ENCODE measurements at regions not wholly inside any gene's neighbourhood (a gene's known extent, or its start where the extent isn't known, plus 50 kb on each side); places are given as distances from the start of the nearest gene placed in this dataset.

- Histone ChIP-seq H3K4me1 (ENCODE audit: control insufficient read depth, insufficient read depth, low read length) (peaks cover 3% of the 10 kb centered on the region), H3K9me3 (ENCODE audit: control insufficient read depth, low read length) (no peaks in the 10 kb centered on the region), H3K27me3 (ENCODE audit: control insufficient read depth, insufficient read depth, low read length, poor library complexity, severe bottlenecking) (no peaks in the 10 kb centered on the region), H3K4me3 (ENCODE audit: insufficient read depth, low read depth, low read length) (no peak overlapping the region), H3K27ac (ENCODE audit: insufficient read depth, low read depth, low read length, poor library complexity, severe bottlenecking) (no peak overlapping the region), H3K36me3 (ENCODE audit: control insufficient read depth, insufficient read depth, low read length) (no peaks in the 10 kb centered on the region)
- WGBS, 2 experiments = 96 to 97% methylated on average over 2 of the region's 2 CpGs
Observed at GRCh38 chr18:47728921-47729320, 201.5 kb downstream of the SMAD2 start.

GRCh38 chr18:47727409-47727808 lies 203.1 kb downstream of the SMAD2 start:
- Histone ChIP-seq H3K36me3 (ENCODE audit: control insufficient read depth, insufficient read depth, low read length) (no peaks in the 10 kb centered on the region), H3K9me3 (ENCODE audit: control insufficient read depth, low read length) (no peaks in the 10 kb centered on the region)
- 95% methylated on average over 5 of the region's 5 CpGs for WGBS, 2 experiments

GRCh38 chr18:47726550-47726949 lies 203.9 kb downstream of the SMAD2 start:
- 60% methylated on average over 1 of the region's 1 CpG; no CpG with 5 or more reads in 1 of the 2 experiments for WGBS, 2 experiments
- H3K4me3 ChIP-seq (ENCODE audit: insufficient read depth, low read depth, low read length) = no peak overlapping the region

More at GRCh38 chr18:47727409-47727808, 203.1 kb downstream of the SMAD2 start:
- Histone ChIP-seq H3K27me3 (ENCODE audit: control insufficient read depth, insufficient read depth, low read length, poor library complexity, severe bottlenecking) (no peaks in the 10 kb centered on the region), H3K4me3 (ENCODE audit: insufficient read depth, low read depth, low read length) (no peak overlapping the region), H3K27ac (ENCODE audit: insufficient read depth, low read depth, low read length, poor library complexity, severe bottlenecking) (no peak overlapping the region), H3K4me1 (ENCODE audit: control insufficient read depth, insufficient read depth, low read length) (peaks cover 3% of the 10 kb centered on the region)

GRCh38 chr18:47725656-47726055 lies 204.8 kb downstream of the SMAD2 start:
- WGBS, 2 experiments = 93 to 97% methylated on average over 3 of the region's 3 CpGs
- H3K27ac ChIP-seq (ENCODE audit: insufficient read depth, low read depth, low read length, poor library complexity, severe bottlenecking) = no peak overlapping the region
- no peak overlapping the region for H3K4me3 ChIP-seq (ENCODE audit: insufficient read depth, low read depth, low read length)
- peaks cover 6% of the 10 kb centered on the region for H3K4me1 ChIP-seq (ENCODE audit: control insufficient read depth, insufficient read depth, low read length)
- no peaks in the 10 kb centered on the region for H3K27me3 ChIP-seq (ENCODE audit: control insufficient read depth, insufficient read depth, low read length, poor library complexity, severe bottlenecking)
- no peaks in the 10 kb centered on the region for H3K9me3 ChIP-seq (ENCODE audit: control insufficient read depth, low read length)
- H3K36me3 ChIP-seq (ENCODE audit: control insufficient read depth, insufficient read depth, low read length) = no peaks in the 10 kb centered on the region

More at GRCh38 chr18:47726550-47726949, 203.9 kb downstream of the SMAD2 start:
- Histone ChIP-seq H3K36me3 (ENCODE audit: control insufficient read depth, insufficient read depth, low read length) (no peaks in the 10 kb centered on the region), H3K27me3 (ENCODE audit: control insufficient read depth, insufficient read depth, low read length, poor library complexity, severe bottlenecking) (no peaks in the 10 kb centered on the region), H3K9me3 (ENCODE audit: control insufficient read depth, low read length) (no peaks in the 10 kb centered on the region), H3K4me1 (ENCODE audit: control insufficient read depth, insufficient read depth, low read length) (peaks cover 3% of the 10 kb centered on the region), H3K27ac (ENCODE audit: insufficient read depth, low read depth, low read length, poor library complexity, severe bottlenecking) (no peak overlapping the region)

GRCh38 chr18:47724186-47724975 lies 206.1 kb downstream of the SMAD2 start:
- H3K27me3 ChIP-seq (ENCODE audit: control insufficient read depth, insufficient read depth, low read length, poor library complexity, severe bottlenecking) = no peaks in the 10 kb centered on the region
- H3K4me1 ChIP-seq (ENCODE audit: control insufficient read depth, insufficient read depth, low read length) = peaks cover 6% of the 10 kb centered on the region
- WGBS, 2 experiments = 70 to 71% methylated on average over 9 of the region's 9 CpGs
- H3K36me3 ChIP-seq (ENCODE audit: control insufficient read depth, insufficient read depth, low read length) = no peaks in the 10 kb centered on the region
- H3K4me3 ChIP-seq (ENCODE audit: insufficient read depth, low read depth, low read length) = no peak overlapping the region
- no peaks in the 10 kb centered on the region for H3K9me3 ChIP-seq (ENCODE audit: control insufficient read depth, low read length)
- H3K27ac ChIP-seq (ENCODE audit: insufficient read depth, low read depth, low read length, poor library complexity, severe bottlenecking) = no peak overlapping the region

- no peaks in the 10 kb centered on the region for H3K27me3 ChIP-seq (ENCODE audit: control insufficient read depth, insufficient read depth, low read length, poor library complexity, severe bottlenecking)
- 91 to 93% methylated on average over 16 of the region's 16 CpGs for WGBS, 2 experiments
Observed at GRCh38 chr18:47721876-47722275, 208.6 kb downstream of the SMAD2 start.

GRCh38 chr18:47720741-47721140 lies 209.7 kb downstream of the SMAD2 start:
- Histone ChIP-seq H3K4me3 (ENCODE audit: insufficient read depth, low read depth, low read length) (no peak overlapping the region), H3K27ac (ENCODE audit: insufficient read depth, low read depth, low read length, poor library complexity, severe bottlenecking) (no peak overlapping the region), H3K36me3 (ENCODE audit: control insufficient read depth, insufficient read depth, low read length) (no peaks in the 10 kb centered on the region), H3K9me3 (ENCODE audit: control insufficient read depth, low read length) (no peaks in the 10 kb centered on the region), H3K4me1 (ENCODE audit: control insufficient read depth, insufficient read depth, low read length) (peaks cover 6% of the 10 kb centered on the region), H3K27me3 (ENCODE audit: control insufficient read depth, insufficient read depth, low read length, poor library complexity, severe bottlenecking) (no peaks in the 10 kb centered on the region)
- WGBS, 2 experiments = 85% methylated on average over 3 of the region's 3 CpGs

More at GRCh38 chr18:47721876-47722275, 208.6 kb downstream of the SMAD2 start:
- Histone ChIP-seq H3K4me3 (ENCODE audit: insufficient read depth, low read depth, low read length) (no peak overlapping the region), H3K27ac (ENCODE audit: insufficient read depth, low read depth, low read length, poor library complexity, severe bottlenecking) (no peak overlapping the region), H3K4me1 (ENCODE audit: control insufficient read depth, insufficient read depth, low read length) (peaks cover 6% of the 10 kb centered on the region), H3K36me3 (ENCODE audit: control insufficient read depth, insufficient read depth, low read length) (no peaks in the 10 kb centered on the region), H3K9me3 (ENCODE audit: control insufficient read depth, low read length) (no peaks in the 10 kb centered on the region)

GRCh38 chr18:47719096-47719780 lies 211.2 kb downstream of the SMAD2 start:
- no peaks in the 10 kb centered on the region for H3K9me3 ChIP-seq (ENCODE audit: control insufficient read depth, low read length)
- WGBS, 2 experiments = 87 to 90% methylated on average over 7 of the region's 7 CpGs

GRCh38 chr18:47718646-47719045 lies 211.8 kb downstream of the SMAD2 start:
- Histone ChIP-seq H3K27ac (ENCODE audit: insufficient read depth, low read depth, low read length, poor library complexity, severe bottlenecking) (no peak overlapping the region), H3K27me3 (ENCODE audit: control insufficient read depth, insufficient read depth, low read length, poor library complexity, severe bottlenecking) (no peaks in the 10 kb centered on the region), H3K9me3 (ENCODE audit: control insufficient read depth, low read length) (no peaks in the 10 kb centered on the region), H3K4me3 (ENCODE audit: insufficient read depth, low read depth, low read length) (no peak overlapping the region), H3K4me1 (ENCODE audit: control insufficient read depth, insufficient read depth, low read length) (peaks cover 3% of the 10 kb centered on the region), H3K36me3 (ENCODE audit: control insufficient read depth, insufficient read depth, low read length) (no peaks in the 10 kb centered on the region)
- WGBS, 2 experiments = 81 to 90% methylated on average over 1 of the region's 1 CpG

More at GRCh38 chr18:47719096-47719780, 211.2 kb downstream of the SMAD2 start:
- no peak overlapping the region for H3K4me3 ChIP-seq (ENCODE audit: insufficient read depth, low read depth, low read length)
- H3K36me3 ChIP-seq (ENCODE audit: control insufficient read depth, insufficient read depth, low read length) = no peaks in the 10 kb centered on the region
- H3K27ac ChIP-seq (ENCODE audit: insufficient read depth, low read depth, low read length, poor library complexity, severe bottlenecking) = no peak overlapping the region
- H3K27me3 ChIP-seq (ENCODE audit: control insufficient read depth, insufficient read depth, low read length, poor library complexity, severe bottlenecking) = no peaks in the 10 kb centered on the region
- peaks cover 3% of the 10 kb centered on the region for H3K4me1 ChIP-seq (ENCODE audit: control insufficient read depth, insufficient read depth, low read length)

GRCh38 chr18:47717257-47717656 lies 213.2 kb downstream of the SMAD2 start:
- 92% methylated on average over 3 of the region's 3 CpGs for WGBS, 2 experiments
- Histone ChIP-seq H3K9me3 (ENCODE audit: control insufficient read depth, low read length) (no peaks in the 10 kb centered on the region), H3K27me3 (ENCODE audit: control insufficient read depth, insufficient read depth, low read length, poor library complexity, severe bottlenecking) (no peaks in the 10 kb centered on the region), H3K27ac (ENCODE audit: insufficient read depth, low read depth, low read length, poor library complexity, severe bottlenecking) (no peak overlapping the region), H3K36me3 (ENCODE audit: control insufficient read depth, insufficient read depth, low read length) (no peaks in the 10 kb centered on the region), H3K4me3 (ENCODE audit: insufficient read depth, low read depth, low read length) (no peak overlapping the region), H3K4me1 (ENCODE audit: control insufficient read depth, insufficient read depth, low read length) (peaks cover 3% of the 10 kb centered on the region)
